ENCODE measurements at regions not wholly inside any gene's neighbourhood (a gene's known extent, or its start where the extent isn't known, plus 50 kb on each side); places are given as distances from the start of the nearest gene placed in this dataset.

DNA sequence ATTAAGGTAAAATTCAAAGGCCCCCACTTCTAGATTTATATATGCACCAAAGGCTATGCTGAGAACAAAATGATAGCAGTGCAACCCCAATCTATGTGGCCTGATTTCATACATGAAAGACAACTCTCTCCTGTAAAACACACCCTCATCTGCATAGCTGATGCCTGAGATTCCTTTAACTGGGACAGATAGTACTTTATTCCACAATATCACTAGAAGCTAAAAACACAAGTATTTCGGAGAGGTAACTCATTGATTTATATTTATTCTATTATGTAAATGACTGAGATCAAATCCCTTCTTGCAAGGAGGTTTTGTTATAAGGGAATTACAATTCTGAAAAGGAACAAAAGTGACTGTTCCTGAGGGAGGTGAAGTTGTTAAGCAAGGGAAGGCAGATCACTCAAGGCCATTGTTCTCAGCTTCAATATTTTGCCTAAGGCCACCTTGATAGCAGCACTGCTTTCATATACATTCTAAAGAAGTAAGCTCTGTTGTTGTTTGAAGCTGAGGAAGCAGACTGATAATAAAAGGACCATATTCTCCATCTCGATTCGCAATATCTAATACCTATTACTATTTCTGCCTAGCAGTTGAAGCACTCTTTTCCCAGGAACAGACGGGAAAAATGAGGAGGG is 471.0 kb upstream of the CDH7 start:
- no peak for FAIRE-seq
- no peaks in the 10 kb centered on the region for H3K27me3 ChIP-seq (ENCODE audit: control insufficient read depth in 2 of 2, insufficient read depth in 2 of 2, low read length in 2 of 2)
- H3K9me3 ChIP-seq (replicated peaks; ENCODE audit: control insufficient read depth, insufficient read depth, low read depth, low read length): no peaks in the 10 kb centered on the region
- H2AFZ ChIP-seq (ENCODE audit: low read depth, low read length): no peak overlapping the region
- no peak for ATAC-seq
- CTCF ChIA-PET (ENCODE audit: low intra/inter-chr PET ratio): no interaction called here
- in situ Hi-C loops (cut with MboI): no loop called here
- H3K9ac ChIP-seq (ENCODE audit: insufficient read depth in 1 of 2, low read depth in 2 of 2, low read length in 2 of 2): no peak overlapping the region
- H3K4me2 ChIP-seq (ENCODE audit: insufficient read depth, low read length): no peak overlapping the region
- no peaks in the 10 kb centered on the region for H3K36me3 ChIP-seq (ENCODE audit: control insufficient read depth, insufficient read depth, low read length)
- no peaks in the 10 kb centered on the region for H3K79me2 ChIP-seq (ENCODE audit: control insufficient read depth, insufficient read depth, low read length)
- no peak overlapping the region for H3K27ac ChIP-seq (ENCODE audit: extremely low read depth, low read depth, low read length)
- WGBS (ENCODE audit: insufficient coverage, low coverage, missing lambda C conversion rate): 0% methylated on average over 4 of the region's 4 CpGs
- H4K20me1 ChIP-seq (replicated peaks; ENCODE audit: control insufficient read depth, insufficient read depth, low read length): no peaks in the 10 kb centered on the region
- POLR2A ChIA-PET: no interaction called here
- TF ChIP-seq ELF1 (tag; IDR thresholded peaks at IDR 0.05): no peak
- no peak for TF ChIP-seq ZNF584 (CRISPR knock-in tag; IDR thresholded peaks at IDR 0.05; ENCODE audit: low read depth)
- TF ChIP-seq BCL6 (CRISPR knock-in tag; IDR thresholded peaks at IDR 0.05): no peak
- no peak for TF ChIP-seq ZNF436 (CRISPR knock-in tag; IDR thresholded peaks at IDR 0.05)
- no peak overlapping the region for H3K4me3 ChIP-seq
- no TSS peak for BruUV-seq (replicated peaks)
- DNase-seq (ENCODE audit: extremely low read depth in 1 of 4, low spot score in 3 of 4): no peak
- no peaks in the 10 kb centered on the region for H3K4me1 ChIP-seq (replicated peaks in 1 of 2; ENCODE audit: control insufficient read depth in 2 of 2, insufficient read depth in 2 of 2, low read length in 2 of 2)
- H3K9me1 ChIP-seq (ENCODE audit: control insufficient read depth, insufficient read depth, low read length): no peaks in the 10 kb centered on the region
- intact Hi-C loops (cut with micrococcal nuclease): no loop called here

GRCh38 chr18:65278939-65279667 is 471.7 kb upstream of the CDH7 start:
- CTCF ChIA-PET (ENCODE audit: low intra/inter-chr PET ratio): no interaction called here
- POLR2A ChIA-PET: no interaction called here
- TF ChIP-seq PCBP1 (IDR thresholded peaks at IDR 0.05; ENCODE audit: low read depth, low read length, poor library complexity, severe bottlenecking): no peak
- TF ChIP-seq ZFP1 (CRISPR knock-in tag; IDR thresholded peaks at IDR 0.05): no peak
- no peak for TF ChIP-seq TFAM (CRISPR knock-in tag; conservative IDR thresholded peaks at IDR 0.05)
- TF ChIP-seq ZBTB1 (CRISPR knock-in tag; IDR thresholded peaks at IDR 0.05; ENCODE audit: borderline replicate concordance, low read depth): no peak
- TF ChIP-seq PURB (CRISPR knock-in tag; IDR thresholded peaks at IDR 0.05; ENCODE audit: low read depth): no peak
- no peak for TF ChIP-seq NFXL1 (CRISPR knock-in tag; IDR thresholded peaks at IDR 0.05)
- no peak for TF ChIP-seq CTCFL (IDR thresholded peaks at IDR 0.05; ENCODE audit: borderline replicate concordance, insufficient read depth, low read depth, low read length, poor library complexity, severe bottlenecking)

More at GRCh38 chr18:65278939-65279667, 471.7 kb upstream of the CDH7 start:
- no peaks in the 10 kb centered on the region for H3K9me3 ChIP-seq (replicated peaks; ENCODE audit: control insufficient read depth, insufficient read depth, low read depth, low read length)
- intact Hi-C loops (cut with micrococcal nuclease): no loop called here
- no peak for DNase-seq (ENCODE audit: extremely low read depth in 1 of 4, low spot score in 3 of 4)
- BruUV-seq (replicated peaks): no TSS peak
- no peak overlapping the region for H3K27ac ChIP-seq (ENCODE audit: extremely low read depth, low read depth, low read length)
- no peak overlapping the region for H3K4me2 ChIP-seq (ENCODE audit: insufficient read depth, low read length)
- no peaks in the 10 kb centered on the region for H3K36me3 ChIP-seq (ENCODE audit: control insufficient read depth, insufficient read depth, low read length)
- no peaks in the 10 kb centered on the region for H3K4me1 ChIP-seq (replicated peaks in 1 of 2; ENCODE audit: control insufficient read depth in 2 of 2, insufficient read depth in 2 of 2, low read length in 2 of 2)
- 1% methylated on average over 6 of the region's 9 CpGs for WGBS (ENCODE audit: insufficient coverage, low coverage, missing lambda C conversion rate)
- in situ Hi-C loops (cut with MboI): no loop called here
- H3K27me3 ChIP-seq (ENCODE audit: control insufficient read depth in 2 of 2, insufficient read depth in 2 of 2, low read length in 2 of 2): no peaks in the 10 kb centered on the region
- H2AFZ ChIP-seq (ENCODE audit: low read depth, low read length): no peak overlapping the region
- no peak for FAIRE-seq
- no peak overlapping the region for H3K9ac ChIP-seq (ENCODE audit: insufficient read depth in 1 of 2, low read depth in 2 of 2, low read length in 2 of 2)
- H4K20me1 ChIP-seq (replicated peaks; ENCODE audit: control insufficient read depth, insufficient read depth, low read length): no peaks in the 10 kb centered on the region
- no peak for ATAC-seq
- H3K9me1 ChIP-seq (ENCODE audit: control insufficient read depth, insufficient read depth, low read length): no peaks in the 10 kb centered on the region
- H3K79me2 ChIP-seq (ENCODE audit: control insufficient read depth, insufficient read depth, low read length): no peaks in the 10 kb centered on the region
- H3K4me3 ChIP-seq: no peak overlapping the region

Data from K562 (cell line).